ENCODE measurements at regions not wholly inside any gene's neighbourhood (a gene's known extent, or its start where the extent isn't known, plus 50 kb on each side); places are given as distances from the start of the nearest gene placed in this dataset.

DNA sequence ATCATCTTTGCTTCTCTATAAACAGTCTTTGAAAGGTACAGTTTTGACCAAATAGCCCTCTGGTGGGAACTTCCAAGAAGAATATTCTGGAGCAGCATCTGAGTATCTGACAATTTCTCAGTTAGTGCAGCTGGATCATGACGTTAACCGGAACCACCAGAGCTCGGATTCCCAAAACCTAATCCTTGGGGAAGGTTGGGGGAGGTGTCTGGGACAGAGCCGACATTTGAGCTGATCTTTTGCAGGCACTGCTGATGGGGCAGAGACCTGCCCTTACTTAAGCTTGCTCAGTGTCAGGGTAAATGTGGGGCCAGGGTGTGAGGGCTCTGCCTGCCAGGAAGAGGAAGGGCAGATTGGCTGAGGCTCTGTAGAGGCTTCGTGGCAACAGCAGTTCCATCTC lies 416.6 kb downstream of the DHX35 start:
- TF ChIP-seq, protein P1, sequence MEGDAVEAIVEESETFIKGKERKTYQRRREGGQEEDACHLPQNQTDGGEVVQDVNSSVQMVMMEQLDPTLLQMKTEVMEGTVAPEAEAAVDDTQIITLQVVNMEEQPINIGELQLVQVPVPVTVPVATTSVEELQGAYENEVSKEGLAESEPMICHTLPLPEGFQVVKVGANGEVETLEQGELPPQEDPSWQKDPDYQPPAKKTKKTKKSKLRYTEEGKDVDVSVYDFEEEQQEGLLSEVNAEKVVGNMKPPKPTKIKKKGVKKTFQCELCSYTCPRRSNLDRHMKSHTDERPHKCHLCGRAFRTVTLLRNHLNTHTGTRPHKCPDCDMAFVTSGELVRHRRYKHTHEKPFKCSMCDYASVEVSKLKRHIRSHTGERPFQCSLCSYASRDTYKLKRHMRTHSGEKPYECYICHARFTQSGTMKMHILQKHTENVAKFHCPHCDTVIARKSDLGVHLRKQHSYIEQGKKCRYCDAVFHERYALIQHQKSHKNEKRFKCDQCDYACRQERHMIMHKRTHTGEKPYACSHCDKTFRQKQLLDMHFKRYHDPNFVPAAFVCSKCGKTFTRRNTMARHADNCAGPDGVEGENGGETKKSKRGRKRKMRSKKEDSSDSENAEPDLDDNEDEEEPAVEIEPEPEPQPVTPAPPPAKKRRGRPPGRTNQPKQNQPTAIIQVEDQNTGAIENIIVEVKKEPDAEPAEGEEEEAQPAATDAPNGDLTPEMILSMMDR (IDR thresholded peaks at IDR 0.05): no peak
- TF ChIP-seq POLR2A (IDR thresholded peaks at IDR 0.05) (no peak), EP300 (IDR thresholded peaks at IDR 0.05) (no peak)
- H3K27me3 ChIP-seq: no peaks in the 10 kb centered on the region
- H3K4me1 ChIP-seq (ENCODE audit: insufficient read depth): no peaks in the 10 kb centered on the region
- 48 to 66% (median 63%) methylated on average over 5 of the region's 5 CpGs for WGBS, 3 donors
- no peak overlapping the region for H3K4me3 ChIP-seq
- intact Hi-C loops (cut with DNase I): no loop called here
- no peaks in the 10 kb centered on the region for H3K9me3 ChIP-seq
- no peaks in the 10 kb centered on the region for H3K36me3 ChIP-seq
- DNase-seq: no peak
- no peak overlapping the region for H3K27ac ChIP-seq

DNA sequence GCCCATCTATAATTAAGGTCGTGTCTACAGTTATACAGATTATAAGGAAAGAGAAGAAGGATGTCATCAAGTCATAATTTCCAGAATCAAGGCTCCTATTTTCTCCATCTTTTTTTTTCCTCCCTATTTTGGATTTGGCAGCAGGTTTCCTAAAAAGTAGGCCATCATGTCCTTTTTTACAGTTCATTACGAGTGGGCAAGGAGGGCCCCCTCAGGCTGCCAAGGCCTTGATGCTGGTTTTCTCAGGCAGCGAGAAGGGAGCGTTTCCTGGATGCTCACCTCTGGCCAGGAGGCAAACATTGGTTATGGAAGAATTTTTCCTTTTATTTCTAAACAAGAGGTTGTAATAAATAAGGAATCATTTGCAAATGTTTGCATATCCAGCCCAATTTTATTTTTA lies 414.6 kb downstream of the DHX35 start:
- TF ChIP-seq EP300 (IDR thresholded peaks at IDR 0.05) (no peak), POLR2A (IDR thresholded peaks at IDR 0.05) (no peak)
- TF ChIP-seq, protein P1 (IDR thresholded peaks at IDR 0.05): no peak
- intact Hi-C loops (cut with DNase I): no loop called here
- 57 to 71% (median 63%) methylated on average over 4 of the region's 4 CpGs for WGBS, 3 donors

DNA sequence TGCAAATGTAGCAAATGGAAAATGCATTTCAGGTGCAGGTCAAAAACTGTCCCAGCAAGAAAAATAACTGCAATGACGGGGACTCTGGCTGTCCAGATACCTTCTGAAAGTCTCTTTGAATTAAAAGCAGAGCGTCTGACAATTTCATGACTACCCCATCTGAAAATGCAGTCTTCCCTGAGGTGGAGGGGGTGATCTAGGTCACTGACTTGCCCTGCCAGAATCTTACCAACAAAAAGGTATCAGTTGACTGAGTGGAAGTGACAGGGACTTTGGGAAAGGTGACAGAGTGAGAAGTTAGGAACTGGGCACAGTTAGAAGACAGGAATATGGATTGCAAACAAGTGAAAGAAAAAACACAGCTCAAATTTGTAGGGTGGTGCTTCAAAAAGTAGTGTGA lies 402.2 kb downstream of the DHX35 start:
- DNase-seq: no peak
- Histone ChIP-seq H3K27ac (no peak overlapping the region), H3K4me1 (ENCODE audit: insufficient read depth) (no peaks in the 10 kb centered on the region), H3K4me3 (no peak overlapping the region), H3K27me3 (no peaks in the 10 kb centered on the region), H3K9me3 (no peaks in the 10 kb centered on the region), H3K36me3 (no peaks in the 10 kb centered on the region)
- WGBS, 3 donors: 64 to 77% (median 76%) methylated on average over 2 of the region's 2 CpGs
- TF ChIP-seq EP300 (IDR thresholded peaks at IDR 0.05) (no peak), POLR2A (IDR thresholded peaks at IDR 0.05) (no peak)
- TF ChIP-seq, protein P1 (IDR thresholded peaks at IDR 0.05): no peak
- intact Hi-C loops (cut with DNase I): no loop called here

More for the DNA sequence above, 414.6 kb downstream of the DHX35 start:
- Histone ChIP-seq H3K27me3 (no peaks in the 10 kb centered on the region), H3K27ac (no peak overlapping the region), H3K36me3 (no peaks in the 10 kb centered on the region), H3K4me1 (ENCODE audit: insufficient read depth) (no peaks in the 10 kb centered on the region), H3K4me3 (no peak overlapping the region), H3K9me3 (no peaks in the 10 kb centered on the region)
- DNase-seq: no peak

DNA sequence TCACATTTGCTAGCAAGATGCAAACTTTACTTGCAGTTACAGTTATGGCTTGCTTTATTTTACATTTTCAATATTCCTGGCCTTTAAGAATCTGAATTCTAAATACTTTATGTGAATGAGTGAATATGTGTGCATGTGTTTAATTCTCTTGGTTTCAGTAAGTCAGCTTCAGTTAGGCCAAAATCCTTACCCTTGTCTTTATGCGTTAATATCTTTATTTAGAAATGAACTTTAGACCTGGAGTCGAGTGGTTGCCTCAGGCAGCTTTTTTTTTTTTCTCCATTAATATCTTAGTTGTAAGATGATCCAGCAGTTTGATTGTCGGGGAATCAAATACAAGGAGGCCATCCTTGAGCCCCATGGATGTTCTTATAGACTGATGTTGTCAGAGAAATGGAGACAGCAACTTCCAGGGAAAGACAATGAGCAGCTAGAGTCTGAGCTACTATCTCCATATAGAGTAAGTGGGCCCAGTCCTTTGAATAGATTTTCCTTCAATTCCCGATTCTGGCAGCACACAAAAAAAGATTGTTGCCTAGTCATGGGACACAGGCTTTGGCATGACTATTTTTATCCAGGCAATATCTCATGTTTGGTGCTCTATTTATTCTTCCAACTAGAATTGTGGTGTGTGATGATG lies 398.0 kb downstream of the DHX35 start:
- Histone ChIP-seq H3K9me3 (no peaks in the 10 kb centered on the region), H3K27me3 (no peaks in the 10 kb centered on the region), H3K27ac (no peak overlapping the region), H3K36me3 (no peaks in the 10 kb centered on the region), H3K4me3 (no peak overlapping the region), H3K4me1 (ENCODE audit: insufficient read depth) (no peaks in the 10 kb centered on the region)
- intact Hi-C loops (cut with DNase I): no loop called here
- no peak for DNase-seq
- WGBS, 3 donors: 73 to 82% (median 75%) methylated on average over 4 of the region's 4 CpGs
- TF ChIP-seq, protein P1 (IDR thresholded peaks at IDR 0.05): no peak
- TF ChIP-seq POLR2A (IDR thresholded peaks at IDR 0.05) (no peak), EP300 (IDR thresholded peaks at IDR 0.05) (no peak)

All from ovary (tissue), 7 donors.